Activated naive CD8-positive, alpha-beta T cell treated with anti-CD3 and anti-CD28 coated beads, Interleukin-2, amount 10 ng/mL, durations not matched to agents 7 days and 5 days (primary cell): ENCODE measurements at regions not wholly inside any gene's neighbourhood (a gene's known extent, or its start where the extent isn't known, plus 50 kb on each side); places are given as distances from the start of the nearest gene placed in this dataset.
"Not testable (repeated sequence)": the region's sequence is repeated elsewhere in the genome, so short reads cannot be mapped to it uniquely, and the experiment has no call there.

Source experiments
- ATAC-seq: fragments of 150-1000 bp; cut with Tn5 transposase; one replicate; pipeline ENCODE4 v1.10.0; 2021; ENCODE audit warnings: low read depth, moderate library complexity
- POLR2A ChIA-PET: fragments of 350-600 bp; sonication (Branson Sonifier 250); formaldehyde crosslinking; loops from one replicate; lab custom pipeline; 2021; ENCODE audit warnings: antibody characterized with exemption; lab: Charles Lee
- DNase-seq: peaks from one replicate; pipeline ENCODE4 v3.0.0; 2021
- H3K27ac Mint-ChIP-seq: one replicate; pipeline ENCODE4 v1.8.0; 2022; ENCODE audit warnings: mild to moderate bottlenecking, mixed read lengths
- H3K27me3 Mint-ChIP-seq: one replicate; pipeline ENCODE4 v1.8.0; 2022; ENCODE audit warnings: mild to moderate bottlenecking, moderate library complexity, mixed read lengths
- H3K36me3 Mint-ChIP-seq: one replicate; pipeline ENCODE4 v1.8.0; 2021; ENCODE audit warnings: mild to moderate bottlenecking, mixed read lengths
- H3K4me1 Mint-ChIP-seq: one replicate; pipeline ENCODE4 v1.8.0; 2021; ENCODE audit warnings: mixed read lengths
- H3K4me3 Mint-ChIP-seq: one replicate; pipeline ENCODE4 v1.8.0; 2022; ENCODE audit warnings: mild to moderate bottlenecking, moderate library complexity, mixed read lengths
- H3K9me3 Mint-ChIP-seq: one replicate; pipeline ENCODE4 v1.8.0; 2021; ENCODE audit warnings: mixed read lengths

- no peak for ATAC-seq
- POLR2A ChIA-PET: no interaction called here
Measured at GRCh38 chr14:83085136-83085535, 1551.5 kb upstream of the SEL1L start.

GRCh38 chr14:83085725-83086124, 1552.1 kb upstream of the SEL1L start:
- Mint-ChIP-seq H3K36me3 (no peaks in the 10 kb centered on the region), H3K27me3 (no peaks in the 10 kb centered on the region), H3K4me3 (no peak overlapping the region), H3K9me3 (peaks cover 3% of the 10 kb centered on the region), H3K27ac (no peak overlapping the region), H3K4me1 (no peaks in the 10 kb centered on the region)
- ATAC-seq: no peak
- POLR2A ChIA-PET: no interaction called here
- DNase-seq: no peak

More at GRCh38 chr14:83085136-83085535, 1551.5 kb upstream of the SEL1L start:
- DNase-seq: no peak
- no peaks in the 10 kb centered on the region for H3K4me1 Mint-ChIP-seq
- no peak overlapping the region for H3K4me3 Mint-ChIP-seq
- no peak overlapping the region for H3K27ac Mint-ChIP-seq
- no peaks in the 10 kb centered on the region for H3K36me3 Mint-ChIP-seq
- H3K27me3 Mint-ChIP-seq: no peaks in the 10 kb centered on the region
- peaks cover 5% of the 10 kb centered on the region for H3K9me3 Mint-ChIP-seq

GRCh38 chr14:83091991-83092956, 1558.6 kb upstream of the SEL1L start:
- H3K27me3 Mint-ChIP-seq, H3K4me3 Mint-ChIP-seq, H3K4me1 Mint-ChIP-seq, ATAC-seq, DNase-seq, H3K27ac Mint-ChIP-seq, H3K36me3 Mint-ChIP-seq, H3K9me3 Mint-ChIP-seq, POLR2A ChIA-PET: not testable (repeated sequence)

- POLR2A ChIA-PET: no interaction called here
- ATAC-seq (no peak), DNase-seq (no peak)
- no peak overlapping the region for H3K4me3 Mint-ChIP-seq
- no peaks in the 10 kb centered on the region for H3K36me3 Mint-ChIP-seq
- H3K27ac Mint-ChIP-seq: no peak overlapping the region
- no peaks in the 10 kb centered on the region for H3K4me1 Mint-ChIP-seq
- no peaks in the 10 kb centered on the region for H3K27me3 Mint-ChIP-seq
- H3K9me3 Mint-ChIP-seq: peaks cover 4% of the 10 kb centered on the region
Measured at GRCh38 chr14:83096092-83096491, 1562.4 kb upstream of the SEL1L start.

DNA sequence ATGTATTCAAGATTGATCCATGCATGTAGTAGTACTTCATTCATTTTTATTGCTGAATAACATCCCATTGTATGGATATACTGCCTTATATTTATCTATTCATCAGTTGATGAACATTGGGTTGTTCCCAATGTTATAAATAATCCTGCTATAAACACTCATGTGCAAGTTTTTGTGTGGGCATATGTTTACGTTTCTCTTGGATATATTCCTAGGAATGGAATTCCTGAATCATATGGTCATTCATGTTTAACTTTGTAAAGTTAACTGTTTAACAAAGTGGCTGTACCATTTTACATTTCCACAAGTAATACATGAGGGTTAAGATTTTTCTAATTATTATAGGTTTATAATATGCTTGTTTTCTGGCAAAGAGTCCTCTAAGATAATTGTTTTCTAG, 1568.2 kb upstream of the SEL1L start:
- peaks cover 5% of the 10 kb centered on the region for H3K9me3 Mint-ChIP-seq
- no peaks in the 10 kb centered on the region for H3K27me3 Mint-ChIP-seq
- DNase-seq: no peak
- H3K4me1 Mint-ChIP-seq: no peaks in the 10 kb centered on the region
- POLR2A ChIA-PET: no interaction called here
- no peak for ATAC-seq
- no peak overlapping the region for H3K27ac Mint-ChIP-seq
- no peak overlapping the region for H3K4me3 Mint-ChIP-seq
- no peaks in the 10 kb centered on the region for H3K36me3 Mint-ChIP-seq

GRCh38 chr14:83118029-83118428, 1584.4 kb upstream of the SEL1L start:
- H3K9me3 Mint-ChIP-seq: no peaks in the 10 kb centered on the region
- no peaks in the 10 kb centered on the region for H3K27me3 Mint-ChIP-seq
- H3K36me3 Mint-ChIP-seq: peaks cover 1% of the 10 kb centered on the region
- DNase-seq: no peak
- no peak for ATAC-seq
- no peak overlapping the region for H3K4me3 Mint-ChIP-seq
- H3K4me1 Mint-ChIP-seq: no peaks in the 10 kb centered on the region
- POLR2A ChIA-PET: no interaction called here
- H3K27ac Mint-ChIP-seq: no peak overlapping the region

DNA sequence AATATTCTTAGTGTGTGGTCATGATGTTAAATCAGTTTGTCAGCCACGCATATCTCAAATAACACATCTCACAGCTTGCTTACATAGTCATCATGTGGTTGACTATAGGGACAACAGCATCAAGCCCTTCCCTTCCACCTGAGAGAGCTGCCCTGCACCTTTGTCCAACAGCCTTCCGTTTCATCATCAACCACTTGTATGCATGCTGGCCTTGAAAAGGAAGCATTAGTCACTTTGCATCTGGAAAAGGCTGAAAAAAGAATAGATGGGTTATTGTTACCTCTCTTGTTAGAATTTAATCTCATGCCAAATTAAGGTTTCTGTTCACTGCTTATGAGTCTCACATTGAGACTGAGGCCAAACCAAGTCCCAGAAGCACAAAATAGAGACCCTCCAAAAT, 1586.5 kb upstream of the SEL1L start:
- DNase-seq (no peak), ATAC-seq (no peak)
- no peak overlapping the region for H3K4me3 Mint-ChIP-seq
- POLR2A ChIA-PET: no interaction called here
- peaks cover 1% of the 10 kb centered on the region for H3K36me3 Mint-ChIP-seq
- H3K27ac Mint-ChIP-seq: no peak overlapping the region
- no peaks in the 10 kb centered on the region for H3K9me3 Mint-ChIP-seq
- no peaks in the 10 kb centered on the region for H3K27me3 Mint-ChIP-seq
- no peaks in the 10 kb centered on the region for H3K4me1 Mint-ChIP-seq

DNA sequence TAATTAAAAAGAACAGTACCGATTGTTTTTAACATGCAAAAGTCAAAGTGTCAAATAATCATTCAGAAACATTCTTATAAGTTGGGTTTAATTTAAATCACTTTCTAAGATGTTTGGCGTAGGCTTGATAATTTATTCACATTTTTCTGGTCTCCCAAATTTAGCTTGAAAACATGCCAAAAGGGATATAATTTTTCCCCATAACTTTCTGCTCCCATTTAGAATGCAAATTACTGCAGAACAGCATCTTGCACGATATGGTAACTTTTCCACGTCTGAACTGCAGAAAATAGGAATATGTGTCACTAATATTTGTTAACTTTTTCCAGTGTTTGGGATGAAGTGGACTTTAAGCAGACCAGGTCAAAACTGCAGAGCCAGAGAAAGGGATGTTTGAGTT, 1592.4 kb upstream of the SEL1L start:
- POLR2A ChIA-PET: no interaction called here
- H3K9me3 Mint-ChIP-seq: peaks cover 6% of the 10 kb centered on the region
- no peak overlapping the region for H3K27ac Mint-ChIP-seq
- no peaks in the 10 kb centered on the region for H3K27me3 Mint-ChIP-seq
- no peaks in the 10 kb centered on the region for H3K4me1 Mint-ChIP-seq
- DNase-seq (no peak), ATAC-seq (no peak)
- H3K4me3 Mint-ChIP-seq: no peak overlapping the region
- H3K36me3 Mint-ChIP-seq: no peaks in the 10 kb centered on the region

GRCh38 chr14:83128783-83129182, 1595.1 kb upstream of the SEL1L start:
- Mint-ChIP-seq H3K36me3 (no peaks in the 10 kb centered on the region), H3K4me1 (no peaks in the 10 kb centered on the region), H3K27me3 (no peaks in the 10 kb centered on the region), H3K27ac (no peak overlapping the region), H3K4me3 (no peak overlapping the region), H3K9me3 (peaks cover 6% of the 10 kb centered on the region)
- no peak for ATAC-seq
- DNase-seq: no peak
- POLR2A ChIA-PET: no interaction called here

DNA sequence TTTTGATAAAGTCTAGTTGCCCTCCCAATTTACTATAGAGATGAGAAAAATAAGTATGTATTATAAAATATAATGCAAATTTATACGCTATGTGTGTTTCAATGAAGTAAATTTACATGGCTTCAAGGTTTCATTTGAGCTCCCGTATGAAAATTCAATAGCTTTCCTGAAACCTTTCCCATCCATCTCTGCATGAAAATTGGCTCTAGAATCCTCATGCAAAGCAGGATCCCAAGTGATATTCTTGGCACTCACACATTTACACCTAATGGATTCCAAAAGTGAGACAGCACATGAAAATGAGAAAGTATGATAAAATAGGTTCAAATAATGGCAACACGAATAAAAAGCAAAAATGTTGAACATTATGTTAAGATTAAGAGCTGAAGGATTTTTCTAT, 1595.8 kb upstream of the SEL1L start:
- Mint-ChIP-seq H3K4me3 (no peak overlapping the region), H3K4me1 (no peaks in the 10 kb centered on the region), H3K36me3 (no peaks in the 10 kb centered on the region), H3K27me3 (no peaks in the 10 kb centered on the region), H3K9me3 (peaks cover 6% of the 10 kb centered on the region), H3K27ac (no peak overlapping the region)
- no peak for ATAC-seq
- DNase-seq: no peak
- POLR2A ChIA-PET: no interaction called here

DNA sequence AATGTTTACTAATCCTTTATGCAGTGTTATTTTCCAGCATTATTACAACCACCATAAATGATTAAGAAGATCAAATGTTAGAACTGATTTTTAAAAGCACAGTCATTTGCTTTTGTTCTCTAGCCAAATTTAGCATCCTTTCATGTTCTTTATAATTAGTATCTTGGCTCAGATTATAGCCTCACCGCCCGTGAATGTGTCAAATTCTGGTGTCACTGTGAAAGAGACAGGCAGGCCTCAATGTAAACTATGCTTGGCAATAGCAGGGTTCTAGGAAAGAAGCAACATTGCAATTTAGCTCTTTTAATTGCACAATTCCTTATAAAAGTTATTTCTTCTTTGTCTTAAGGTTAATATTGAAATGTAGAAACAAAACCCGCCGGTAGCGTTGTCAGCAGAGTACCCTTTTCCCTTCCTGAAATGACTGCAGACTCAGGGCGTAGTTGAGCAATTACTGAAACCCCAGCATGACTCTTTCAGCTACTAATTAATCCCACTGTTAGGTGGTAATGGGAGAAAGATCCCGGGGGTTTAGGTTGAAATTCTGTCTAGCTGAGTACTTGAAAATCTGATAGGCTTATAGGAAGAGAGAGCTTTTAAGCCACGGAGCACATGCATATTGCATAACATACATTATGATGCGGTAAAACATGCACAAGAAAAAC, 1600.5 kb upstream of the SEL1L start:
- ATAC-seq (no peak), DNase-seq (no peak)
- peaks cover 4% of the 10 kb centered on the region for H3K9me3 Mint-ChIP-seq
- H3K4me1 Mint-ChIP-seq: no peaks in the 10 kb centered on the region
- H3K36me3 Mint-ChIP-seq: no peaks in the 10 kb centered on the region
- H3K4me3 Mint-ChIP-seq: no peak overlapping the region
- POLR2A ChIA-PET: no interaction called here
- no peak overlapping the region for H3K27ac Mint-ChIP-seq
- no peaks in the 10 kb centered on the region for H3K27me3 Mint-ChIP-seq

DNA sequence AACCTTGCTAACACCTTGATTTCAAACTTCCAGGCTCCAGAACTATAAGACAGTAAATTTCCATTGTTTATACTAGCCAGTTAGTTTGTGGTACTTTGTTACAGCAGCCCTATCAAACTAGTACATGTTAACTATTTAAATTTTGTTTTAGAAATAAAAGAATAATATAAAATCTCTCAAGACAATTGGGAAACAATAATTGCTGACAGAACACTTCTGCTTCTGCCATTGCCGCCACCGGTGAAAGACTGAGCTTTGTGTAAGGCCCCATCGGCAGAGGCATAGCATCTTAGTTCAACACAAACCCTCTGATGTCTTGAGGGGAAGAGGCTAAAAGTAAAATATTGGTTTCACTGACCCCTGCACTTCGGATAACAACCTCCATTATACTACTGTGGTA, 1607.1 kb upstream of the SEL1L start:
- POLR2A ChIA-PET: no interaction called here
- Mint-ChIP-seq H3K27me3 (no peaks in the 10 kb centered on the region), H3K4me1 (no peaks in the 10 kb centered on the region)

GRCh38 chr14:83147006-83147405, 1613.4 kb upstream of the SEL1L start:
- no peaks in the 10 kb centered on the region for H3K36me3 Mint-ChIP-seq
- no peaks in the 10 kb centered on the region for H3K4me1 Mint-ChIP-seq
- DNase-seq: no peak
- POLR2A ChIA-PET: no interaction called here
- peaks cover 17% of the 10 kb centered on the region for H3K9me3 Mint-ChIP-seq
- no peak for ATAC-seq
- H3K27ac Mint-ChIP-seq: no peak overlapping the region
- no peaks in the 10 kb centered on the region for H3K27me3 Mint-ChIP-seq
- no peak overlapping the region for H3K4me3 Mint-ChIP-seq

More for the DNA sequence above, 1607.1 kb upstream of the SEL1L start:
- Mint-ChIP-seq H3K27ac (no peak overlapping the region), H3K36me3 (no peaks in the 10 kb centered on the region), H3K4me3 (no peak overlapping the region), H3K9me3 (peaks cover 8% of the 10 kb centered on the region)
- ATAC-seq (no peak), DNase-seq (no peak)

- Mint-ChIP-seq H3K4me3 (no peak overlapping the region), H3K36me3 (no peaks in the 10 kb centered on the region), H3K4me1 (no peaks in the 10 kb centered on the region), H3K27me3 (no peaks in the 10 kb centered on the region), H3K9me3 (peaks cover 11% of the 10 kb centered on the region), H3K27ac (no peak overlapping the region)
- DNase-seq (no peak), ATAC-seq (no peak)
- POLR2A ChIA-PET: no interaction called here
Measured at GRCh38 chr14:83151571-83151970, 1617.9 kb upstream of the SEL1L start.
